HEK293 (cell line): ENCODE measurements at regions not wholly inside any gene's neighbourhood (a gene's known extent, or its start where the extent isn't known, plus 50 kb on each side); places are given as distances from the start of the nearest gene placed in this dataset.

Source experiments
- GLIS1 ChIP-seq: fragments of 450-650 bp; formaldehyde crosslinking; IDR thresholded peaks from 2 replicates; pipeline ENCODE4 v1.5.1; 2016; ENCODE audit warnings: missing biosample characterization, missing genetic modification characterization
- SP2 ChIP-seq: fragments of 450-650 bp; formaldehyde crosslinking; IDR thresholded peaks from 2 replicates; pipeline ENCODE4 v1.5.1; 2016; ENCODE audit warnings: missing biosample characterization, missing genetic modification characterization
- TCF7L2 ChIP-seq: IDR thresholded peaks from 2 replicates; pipeline ENCODE4 v1.6.1; 2011; ENCODE audit warnings: low read depth, mild to moderate bottlenecking, inconsistent platforms, low read length, moderate library complexity, borderline replicate concordance
- YY1 ChIP-seq: fragments of 450-650 bp; formaldehyde crosslinking; IDR thresholded peaks from 2 replicates; pipeline ENCODE4 v1.5.1; 2018; ENCODE audit warnings: missing biosample characterization, missing genetic modification characterization
- ZNF600 ChIP-seq: fragments of 450-650 bp; formaldehyde crosslinking; IDR thresholded peaks from 2 replicates; pipeline ENCODE4 v1.5.1; 2016; ENCODE audit warnings: missing biosample characterization, missing genetic modification characterization
- ZNF621 ChIP-seq: fragments of 450-650 bp; formaldehyde crosslinking; IDR thresholded peaks from 2 replicates; pipeline ENCODE4 v1.5.1; 2017; ENCODE audit warnings: missing biosample characterization, missing genetic modification characterization
- ZNF670 ChIP-seq: fragments of 450-650 bp; formaldehyde crosslinking; IDR thresholded peaks from 2 replicates; pipeline ENCODE4 v1.5.1; 2016; ENCODE audit warnings: missing biosample characterization, missing genetic modification characterization, low read depth
- TF ChIP-seq, protein P1 (sequence below): fragments of 450-650 bp; formaldehyde crosslinking; IDR thresholded peaks from 2 replicates; pipeline ENCODE4 v1.5.1; 2016; ENCODE audit warnings: missing biosample characterization, missing genetic modification characterization
- TF ChIP-seq, protein P2 (sequence below): fragments of 450-650 bp; formaldehyde crosslinking; IDR thresholded peaks from 2 replicates; pipeline ENCODE4 v1.5.1; 2016; ENCODE audit warnings: missing biosample characterization, missing genetic modification characterization, low read depth
- TF ChIP-seq, protein P3 (sequence below): sonication (generic); formaldehyde crosslinking; IDR thresholded peaks from 2 replicates; pipeline ENCODE4 v1.8.1; 2022; ENCODE audit warnings: mild to moderate bottlenecking, moderate library complexity, missing genetic modification reagents

DNA sequence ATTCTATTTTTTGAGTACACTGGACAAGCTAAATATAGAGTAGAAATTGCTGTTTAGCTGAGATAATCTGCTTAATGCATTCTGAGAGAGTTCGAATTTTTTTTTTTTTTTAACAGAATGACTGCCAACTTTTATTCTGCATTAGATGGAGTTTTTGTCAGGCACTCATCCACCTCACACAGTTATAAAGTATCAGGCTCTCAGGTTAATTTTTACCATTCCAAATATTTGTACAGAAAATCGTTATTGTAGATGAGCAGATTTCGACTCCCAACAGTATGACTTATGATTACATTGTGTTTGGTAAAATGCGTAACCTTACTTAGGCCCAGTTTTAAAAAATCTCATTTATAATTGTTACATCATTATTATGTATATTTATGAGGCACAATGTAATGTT, 1731.0 kb downstream of the GRIK2 start:
- no peak for TF ChIP-seq ZNF670
- no peak for TF ChIP-seq TCF7L2
- TF ChIP-seq ZNF600 (tag by site-specific recombination): no peak
- TF ChIP-seq, protein P1, sequence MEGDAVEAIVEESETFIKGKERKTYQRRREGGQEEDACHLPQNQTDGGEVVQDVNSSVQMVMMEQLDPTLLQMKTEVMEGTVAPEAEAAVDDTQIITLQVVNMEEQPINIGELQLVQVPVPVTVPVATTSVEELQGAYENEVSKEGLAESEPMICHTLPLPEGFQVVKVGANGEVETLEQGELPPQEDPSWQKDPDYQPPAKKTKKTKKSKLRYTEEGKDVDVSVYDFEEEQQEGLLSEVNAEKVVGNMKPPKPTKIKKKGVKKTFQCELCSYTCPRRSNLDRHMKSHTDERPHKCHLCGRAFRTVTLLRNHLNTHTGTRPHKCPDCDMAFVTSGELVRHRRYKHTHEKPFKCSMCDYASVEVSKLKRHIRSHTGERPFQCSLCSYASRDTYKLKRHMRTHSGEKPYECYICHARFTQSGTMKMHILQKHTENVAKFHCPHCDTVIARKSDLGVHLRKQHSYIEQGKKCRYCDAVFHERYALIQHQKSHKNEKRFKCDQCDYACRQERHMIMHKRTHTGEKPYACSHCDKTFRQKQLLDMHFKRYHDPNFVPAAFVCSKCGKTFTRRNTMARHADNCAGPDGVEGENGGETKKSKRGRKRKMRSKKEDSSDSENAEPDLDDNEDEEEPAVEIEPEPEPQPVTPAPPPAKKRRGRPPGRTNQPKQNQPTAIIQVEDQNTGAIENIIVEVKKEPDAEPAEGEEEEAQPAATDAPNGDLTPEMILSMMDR: no peak
- TF ChIP-seq, protein P2, sequence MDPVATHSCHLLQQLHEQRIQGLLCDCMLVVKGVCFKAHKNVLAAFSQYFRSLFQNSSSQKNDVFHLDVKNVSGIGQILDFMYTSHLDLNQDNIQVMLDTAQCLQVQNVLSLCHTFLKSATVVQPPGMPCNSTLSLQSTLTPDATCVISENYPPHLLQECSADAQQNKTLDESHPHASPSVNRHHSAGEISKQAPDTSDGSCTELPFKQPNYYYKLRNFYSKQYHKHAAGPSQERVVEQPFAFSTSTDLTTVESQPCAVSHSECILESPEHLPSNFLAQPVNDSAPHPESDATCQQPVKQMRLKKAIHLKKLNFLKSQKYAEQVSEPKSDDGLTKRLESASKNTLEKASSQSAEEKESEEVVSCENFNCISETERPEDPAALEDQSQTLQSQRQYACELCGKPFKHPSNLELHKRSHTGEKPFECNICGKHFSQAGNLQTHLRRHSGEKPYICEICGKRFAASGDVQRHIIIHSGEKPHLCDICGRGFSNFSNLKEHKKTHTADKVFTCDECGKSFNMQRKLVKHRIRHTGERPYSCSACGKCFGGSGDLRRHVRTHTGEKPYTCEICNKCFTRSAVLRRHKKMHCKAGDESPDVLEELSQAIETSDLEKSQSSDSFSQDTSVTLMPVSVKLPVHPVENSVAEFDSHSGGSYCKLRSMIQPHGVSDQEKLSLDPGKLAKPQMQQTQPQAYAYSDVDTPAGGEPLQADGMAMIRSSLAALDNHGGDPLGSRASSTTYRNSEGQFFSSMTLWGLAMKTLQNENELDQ (tag by site-specific recombination): no peak
- TF ChIP-seq SP2 (tag by site-specific recombination): no peak
- no peak for TF ChIP-seq YY1 (tag by site-specific recombination)
- TF ChIP-seq, protein P3, sequence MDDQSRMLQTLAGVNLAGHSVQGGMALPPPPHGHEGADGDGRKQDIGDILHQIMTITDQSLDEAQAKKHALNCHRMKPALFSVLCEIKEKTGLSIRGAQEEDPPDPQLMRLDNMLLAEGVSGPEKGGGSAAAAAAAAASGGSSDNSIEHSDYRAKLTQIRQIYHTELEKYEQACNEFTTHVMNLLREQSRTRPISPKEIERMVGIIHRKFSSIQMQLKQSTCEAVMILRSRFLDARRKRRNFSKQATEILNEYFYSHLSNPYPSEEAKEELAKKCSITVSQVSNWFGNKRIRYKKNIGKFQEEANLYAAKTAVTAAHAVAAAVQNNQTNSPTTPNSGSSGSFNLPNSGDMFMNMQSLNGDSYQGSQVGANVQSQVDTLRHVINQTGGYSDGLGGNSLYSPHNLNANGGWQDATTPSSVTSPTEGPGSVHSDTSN (CRISPR knock-in tag): no peak
- no peak for TF ChIP-seq ZNF621
- TF ChIP-seq GLIS1 (tag by site-specific recombination): no peak
